ENCODE measurements at regions not wholly inside any gene's neighbourhood (a gene's known extent, or its start where the extent isn't known, plus 50 kb on each side); places are given as distances from the start of the nearest gene placed in this dataset.
"Not testable (repeated sequence)": the region's sequence is repeated elsewhere in the genome, so short reads cannot be mapped to it uniquely, and the experiment has no call there.

- DNase-seq (ENCODE audit: low read depth in 2 of 2, low spot score in 1 of 2) = no peak
These were observed 85.3 kb downstream of the FOXD2 start for GRCh38 chr1:47522935-47523834.

GRCh38 chr1:47523835-47524215 lies 86.0 kb downstream of the FOXD2 start:
- no peak for DNase-seq (ENCODE audit: low read depth in 2 of 2, low spot score in 1 of 2)

GRCh38 chr1:47524272-47524671 lies 86.4 kb downstream of the FOXD2 start:
- DNase-seq (ENCODE audit: low read depth in 2 of 2, low spot score in 1 of 2) = no peak

- no peak for DNase-seq (ENCODE audit: low read depth in 2 of 2, low spot score in 1 of 2)
These were observed 89.9 kb downstream of the FOXD2 start for GRCh38 chr1:47527653-47528272.

- DNase-seq (ENCODE audit: low read depth in 2 of 2, low spot score in 1 of 2) = no peak
These were observed 91.8 kb downstream of the FOXD2 start for GRCh38 chr1:47529520-47530098.

GRCh38 chr1:47532921-47533792 lies 95.3 kb downstream of the FOXD2 start:
- DNase-seq (ENCODE audit: low read depth in 2 of 2, low spot score in 1 of 2) = no peak

GRCh38 chr1:47533793-47534328 lies 96.0 kb downstream of the FOXD2 start:
- no peak for DNase-seq (ENCODE audit: low read depth in 2 of 2, low spot score in 1 of 2)

GRCh38 chr1:47534436-47534835 lies 96.6 kb downstream of the FOXD2 start:
- DNase-seq (ENCODE audit: low read depth in 2 of 2, low spot score in 1 of 2) = no peak

- DNase-seq (ENCODE audit: low read depth in 2 of 2, low spot score in 1 of 2) = no peak
These were observed 98.8 kb downstream of the FOXD2 start for GRCh38 chr1:47536646-47537118.

GRCh38 chr1:47537268-47537667 lies 99.4 kb downstream of the FOXD2 start:
- no peak for DNase-seq (ENCODE audit: low read depth in 2 of 2, low spot score in 1 of 2)

- no peak for DNase-seq (ENCODE audit: low read depth in 2 of 2, low spot score in 1 of 2)
These were observed 100.1 kb downstream of the FOXD2 start for GRCh38 chr1:47537966-47538365.

GRCh38 chr1:47538530-47538929 lies 100.7 kb downstream of the FOXD2 start:
- DNase-seq (ENCODE audit: low read depth in 2 of 2, low spot score in 1 of 2) = not testable (repeated sequence)

GRCh38 chr1:47541705-47542104 lies 103.9 kb downstream of the FOXD2 start:
- DNase-seq (ENCODE audit: low read depth in 2 of 2, low spot score in 1 of 2) = not testable (repeated sequence)

GRCh38 chr1:47543089-47543488 lies 105.2 kb downstream of the FOXD2 start:
- not testable (repeated sequence) for DNase-seq (ENCODE audit: low read depth in 2 of 2, low spot score in 1 of 2)

GRCh38 chr1:47545912-47546483 lies 108.2 kb downstream of the FOXD2 start:
- DNase-seq (ENCODE audit: low read depth in 2 of 2, low spot score in 1 of 2) = no peak

GRCh38 chr1:47547753-47548573 lies 110.1 kb downstream of the FOXD2 start:
- DNase-seq (ENCODE audit: low read depth in 2 of 2, low spot score in 1 of 2) = no peak

GRCh38 chr1:47548637-47549036 lies 110.8 kb downstream of the FOXD2 start:
- no peak for DNase-seq (ENCODE audit: low read depth in 2 of 2, low spot score in 1 of 2)

GRCh38 chr1:47549532-47549931 lies 111.7 kb downstream of the FOXD2 start:
- DNase-seq (ENCODE audit: low read depth in 2 of 2, low spot score in 1 of 2) = no peak

- DNase-seq (ENCODE audit: low read depth in 2 of 2, low spot score in 1 of 2) = no peak
These were observed 113.1 kb downstream of the FOXD2 start for GRCh38 chr1:47550929-47551328.

All from stimulated activated CD8-positive, alpha-beta memory T cell treated with anti-CD3 and anti-CD28 coated beads, Interleukin-4, amount 100 ng/mL, for 1 hour (primary cell).